ENCODE measurements at regions not wholly inside any gene's neighbourhood (a gene's known extent, or its start where the extent isn't known, plus 50 kb on each side); places are given as distances from the start of the nearest gene placed in this dataset.

DNA sequence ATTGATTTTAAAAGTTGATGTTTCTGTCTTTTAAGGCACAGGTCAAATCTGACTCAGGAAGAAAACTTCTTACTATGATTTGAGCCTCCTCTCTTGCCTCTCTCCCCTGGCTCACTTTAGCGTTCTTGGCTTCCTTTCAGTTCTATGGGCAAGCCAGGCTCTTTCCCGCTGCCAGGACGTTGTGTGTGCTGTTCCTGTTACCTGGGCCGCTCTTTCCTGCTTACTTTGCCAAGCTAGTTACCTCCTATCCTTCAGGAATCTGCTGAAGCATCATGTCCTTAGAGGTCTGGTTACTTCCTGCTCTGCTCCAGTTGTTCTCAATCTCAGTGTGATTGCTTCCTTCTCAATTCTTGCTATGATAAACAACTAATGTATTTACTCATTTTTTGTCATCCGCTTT is 1108.5 kb upstream of the EEF2KMT start:
- no peak for TF ChIP-seq POLR2AphosphoS5 (IDR thresholded peaks at IDR 0.05; ENCODE audit: borderline replicate concordance, low read depth, low read length)
- no peak for TF ChIP-seq EZH2 (IDR thresholded peaks at IDR 0.05)

All from SK-N-MC (cell line).